Uterus (tissue), 2 donors: ENCODE measurements at regions not wholly inside any gene's neighbourhood (a gene's known extent, or its start where the extent isn't known, plus 50 kb on each side); places are given as distances from the start of the nearest gene placed in this dataset.

Source experiments
- CTCF ChIP-seq, 4 experiments: fragments of 200-600 bp in 2 of 4; fragments of 450-650 bp in 2 of 4; sonication (generic) in 2 of 4; IDR thresholded peaks; one replicate each; pipeline ENCODE4 v1.5.1; 2016 to 2019; ENCODE audit warnings: antibody characterized with exemption in 4 of 4, mild to moderate bottlenecking in 2 of 4, moderate library complexity in 1 of 4
- POLR2A ChIP-seq, 2 donors: fragments of 450-650 bp; IDR thresholded peaks; one replicate each; pipeline ENCODE4 v1.6.1; 2016; ENCODE audit warnings: antibody characterized with exemption in 2 of 2, mild to moderate bottlenecking in 1 of 2, moderate library complexity in 1 of 2

GRCh38 chr5:145084834-145085233, 750.3 kb downstream of the PRELID2 start:
- TF ChIP-seq CTCF (IDR thresholded peaks at IDR 0.05) (no peak), POLR2A (IDR thresholded peaks at IDR 0.05) (no peak)
